ENCODE measurements at regions not wholly inside any gene's neighbourhood (a gene's known extent, or its start where the extent isn't known, plus 50 kb on each side); places are given as distances from the start of the nearest gene placed in this dataset.

GRCh38 chr13:69617587-69617986 is 490.0 kb upstream of the ATXN8OS start:
- TF ChIP-seq ZNF274 (IDR thresholded peaks at IDR 0.05; ENCODE audit: low read depth, low read length): no peak
- no peak for TF ChIP-seq YY1 (IDR thresholded peaks at IDR 0.05; ENCODE audit: insufficient read depth, insufficient read length)
- no peak for TF ChIP-seq SUZ12 (IDR thresholded peaks at IDR 0.05; ENCODE audit: extremely low read depth, insufficient read depth, insufficient read length)
